NK-92 treated with Interleukin-12 subunit alpha and Interleukin-12 subunit beta, amount 100 ng/mL, for 24 hours (cell line): ENCODE measurements at regions not wholly inside any gene's neighbourhood (a gene's known extent, or its start where the extent isn't known, plus 50 kb on each side); places are given as distances from the start of the nearest gene placed in this dataset.

Source experiments
- DNase-seq: peaks from one replicate; lab custom pipeline; 2025; lab: John Stamatoyannopoulos, UW

- DNase-seq = no peak
Measured at GRCh38 chr9:118946669-118947068, 422.6 kb downstream of the BRINP1 start.

GRCh38 chr9:118954857-118955256 is 414.4 kb downstream of the BRINP1 start:
- no peak for DNase-seq

- DNase-seq = no peak
Measured at GRCh38 chr9:118957585-118957984, 411.6 kb downstream of the BRINP1 start.

- DNase-seq = no peak
Measured at GRCh38 chr9:118959366-118959765, 409.9 kb downstream of the BRINP1 start.

- no peak for DNase-seq
Measured at GRCh38 chr9:118961857-118962256, 407.4 kb downstream of the BRINP1 start.

- DNase-seq = no peak
Measured at GRCh38 chr9:118962426-118962825, 406.8 kb downstream of the BRINP1 start.

- DNase-seq = no peak
Measured at GRCh38 chr9:118963674-118964073, 405.6 kb downstream of the BRINP1 start.

GRCh38 chr9:118967901-118968300 is 401.3 kb downstream of the BRINP1 start:
- no peak for DNase-seq

GRCh38 chr9:118975736-118976135 is 393.5 kb downstream of the BRINP1 start:
- DNase-seq = no peak

- no peak for DNase-seq
Measured at GRCh38 chr9:118976160-118976559, 393.1 kb downstream of the BRINP1 start.

GRCh38 chr9:118984607-118985006 is 384.6 kb downstream of the BRINP1 start:
- no peak for DNase-seq

GRCh38 chr9:118985851-118986250 is 383.4 kb downstream of the BRINP1 start:
- DNase-seq = no peak

GRCh38 chr9:118987167-118987566 is 382.1 kb downstream of the BRINP1 start:
- no peak for DNase-seq

- DNase-seq = no peak
Measured at GRCh38 chr9:118990949-118991348, 378.3 kb downstream of the BRINP1 start.

GRCh38 chr9:118991366-118992285 is 377.6 kb downstream of the BRINP1 start:
- no peak for DNase-seq

- DNase-seq = no peak
Measured at GRCh38 chr9:118992813-118993794, 376.1 kb downstream of the BRINP1 start.

- no peak for DNase-seq
Measured at GRCh38 chr9:118993965-118994364, 375.3 kb downstream of the BRINP1 start.

GRCh38 chr9:119002491-119002890 is 366.7 kb downstream of the BRINP1 start:
- no peak for DNase-seq

- DNase-seq = no peak
Measured at GRCh38 chr9:119003201-119003611, 366.0 kb downstream of the BRINP1 start.

GRCh38 chr9:119003882-119004617 is 365.2 kb downstream of the BRINP1 start:
- DNase-seq = no peak

GRCh38 chr9:119004618-119004990 is 364.6 kb downstream of the BRINP1 start:
- DNase-seq = no peak

- DNase-seq = no peak
Measured at GRCh38 chr9:119005162-119005561, 364.1 kb downstream of the BRINP1 start.
